NCI-H748 (cell line): ENCODE measurements at regions not wholly inside any gene's neighbourhood (a gene's known extent, or its start where the extent isn't known, plus 50 kb on each side); places are given as distances from the start of the nearest gene placed in this dataset.
"Not testable (repeated sequence)": the region's sequence is repeated elsewhere in the genome, so short reads cannot be mapped to it uniquely, and the experiment has no call there.

Experiments used
- DNase-seq: peaks from one replicate; lab custom pipeline; 2025; ENCODE audit not compliant: unreplicated experiment; lab: John Stamatoyannopoulos, UW

DNA sequence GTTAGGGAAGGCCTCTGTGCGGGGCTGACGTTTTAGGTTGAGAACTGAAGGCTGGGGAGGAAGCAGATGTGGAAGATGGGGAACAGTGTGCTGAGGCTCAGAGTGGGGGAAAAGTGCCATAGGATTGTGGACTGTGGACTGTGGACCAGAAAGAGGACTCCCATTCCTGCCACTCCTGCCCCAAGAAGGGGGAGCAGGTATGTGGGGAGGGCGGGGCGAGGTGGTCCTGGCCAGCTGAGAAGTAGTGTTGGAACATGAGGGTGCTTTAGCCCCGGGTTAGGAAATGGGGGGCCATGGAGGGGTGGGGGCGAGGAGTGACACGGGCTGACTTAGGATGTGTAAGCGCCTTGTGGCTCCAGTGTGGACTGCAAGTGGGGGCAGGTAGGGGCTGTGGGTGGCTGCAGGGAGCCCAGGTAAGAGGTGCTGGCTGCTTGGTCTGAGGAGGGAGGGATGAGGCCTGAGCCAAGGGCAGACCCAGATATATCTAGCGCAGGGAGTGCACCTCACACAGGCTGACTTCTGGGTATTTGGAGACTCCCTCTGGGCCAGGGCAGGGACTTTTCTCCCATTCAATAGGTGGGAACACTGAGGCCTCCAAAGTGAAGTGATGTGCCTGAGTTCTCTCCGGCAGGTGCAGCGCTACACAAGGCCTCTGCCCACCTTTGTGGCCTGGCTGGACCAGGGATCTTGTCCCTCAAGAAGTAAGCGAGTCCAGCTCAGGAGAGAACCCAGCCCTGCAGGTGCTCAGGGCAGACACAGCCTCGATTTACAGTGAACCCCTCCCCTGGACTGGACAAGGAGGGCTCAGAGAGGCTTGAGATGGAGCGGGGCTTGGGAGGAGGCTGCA, 76.6 kb upstream of the TOX2 start:
- DNase-seq, result no peak

- no peak for DNase-seq
Observed at GRCh38 chr20:43836790-43837189, 77.9 kb upstream of the TOX2 start.

DNA sequence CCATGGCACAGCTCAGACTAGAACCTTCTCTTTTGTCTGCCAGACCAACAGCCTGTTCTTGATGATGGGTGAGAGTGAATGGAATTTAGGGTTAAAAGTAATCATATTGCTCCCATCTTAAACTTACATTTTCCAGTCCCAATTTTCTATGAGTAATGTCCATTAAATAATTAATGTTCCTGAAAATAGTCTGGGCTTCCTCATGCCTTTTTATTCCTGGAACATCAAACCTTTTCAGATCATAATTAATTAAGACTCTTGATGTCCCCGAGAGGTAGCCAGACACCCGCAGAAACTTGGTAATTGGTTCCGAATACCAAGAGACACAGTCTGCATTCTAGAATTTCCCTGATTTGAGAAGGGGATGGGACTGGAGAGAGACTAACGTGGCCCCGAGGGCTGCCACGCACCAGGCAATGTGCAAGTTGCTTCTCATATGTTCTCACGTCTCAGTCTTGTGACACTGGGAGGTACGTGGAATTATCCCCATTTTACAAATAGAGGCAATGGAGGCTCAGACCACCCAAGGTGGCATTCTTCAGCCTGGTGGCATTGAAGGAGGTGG, 78.6 kb upstream of the TOX2 start:
- no peak for DNase-seq

DNA sequence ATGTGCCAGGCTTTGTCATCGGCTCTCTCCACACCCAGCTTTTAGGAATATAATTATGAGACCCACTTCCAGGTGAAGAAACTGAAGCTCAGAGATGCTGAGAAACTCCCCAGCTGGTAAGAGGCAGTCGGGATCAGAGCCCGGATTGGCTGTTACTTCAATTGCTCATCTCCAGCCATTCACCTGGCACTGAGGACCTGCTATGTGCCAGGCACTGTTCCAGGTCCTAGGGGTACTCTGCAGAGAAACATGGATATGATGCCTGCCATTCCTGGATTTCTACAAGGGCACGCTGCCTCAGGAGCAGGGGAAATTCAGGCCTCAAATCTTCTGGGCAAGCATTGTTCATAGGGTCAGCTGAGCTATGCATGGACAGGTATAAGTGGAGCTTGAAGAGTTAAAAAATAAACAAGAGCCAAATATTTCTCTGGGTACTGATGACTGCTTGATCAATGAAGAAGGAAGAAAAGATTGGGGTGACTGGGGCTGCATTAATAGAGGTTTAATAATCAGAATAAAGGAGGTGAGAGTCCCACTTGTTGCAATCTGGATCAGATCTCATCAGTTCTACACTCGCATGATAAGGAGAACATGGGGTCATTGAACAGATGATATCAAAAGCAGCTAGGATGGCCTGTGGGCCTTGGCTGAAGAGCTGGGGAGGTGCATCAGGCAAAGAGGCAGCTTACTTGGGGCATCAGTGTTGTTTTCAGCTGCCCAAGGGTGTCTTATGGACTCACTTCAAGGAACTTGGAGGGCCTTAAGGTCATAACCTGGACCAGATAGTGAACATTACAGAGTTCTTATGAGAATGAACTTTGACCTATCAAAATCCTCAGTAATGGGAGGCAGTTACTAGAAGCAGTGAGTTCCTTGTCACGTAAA, 80.9 kb upstream of the TOX2 start:
- no peak for DNase-seq

DNA sequence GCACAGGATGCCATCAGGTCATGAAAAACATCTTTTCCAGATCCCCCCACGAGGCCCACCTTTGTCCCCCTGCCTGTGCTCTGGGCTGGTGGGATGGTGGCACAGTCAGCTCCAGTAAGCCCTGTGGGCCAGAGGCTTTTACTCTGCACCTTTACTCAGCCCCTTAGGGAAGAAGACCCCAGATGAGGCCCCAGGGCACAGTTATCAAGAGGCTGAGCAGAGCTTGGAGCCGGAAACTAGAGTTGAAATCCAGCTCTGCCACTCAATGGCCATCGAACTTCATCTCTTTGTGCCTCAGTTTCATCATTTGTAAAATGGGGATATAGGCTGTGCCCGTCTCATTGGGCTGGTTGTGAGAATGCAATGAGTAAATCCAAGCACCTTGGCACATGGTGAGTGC, 81.7 kb upstream of the TOX2 start:
- no peak for DNase-seq

- DNase-seq, result no peak
Observed at GRCh38 chr20:43832096-43832816, 82.4 kb upstream of the TOX2 start.

GRCh38 chr20:43831481-43832065, 83.1 kb upstream of the TOX2 start:
- no peak for DNase-seq

- no peak for DNase-seq
Observed at GRCh38 chr20:43830883-43831282, 83.8 kb upstream of the TOX2 start.

GRCh38 chr20:43829951-43830690, 84.5 kb upstream of the TOX2 start:
- no peak for DNase-seq

DNA sequence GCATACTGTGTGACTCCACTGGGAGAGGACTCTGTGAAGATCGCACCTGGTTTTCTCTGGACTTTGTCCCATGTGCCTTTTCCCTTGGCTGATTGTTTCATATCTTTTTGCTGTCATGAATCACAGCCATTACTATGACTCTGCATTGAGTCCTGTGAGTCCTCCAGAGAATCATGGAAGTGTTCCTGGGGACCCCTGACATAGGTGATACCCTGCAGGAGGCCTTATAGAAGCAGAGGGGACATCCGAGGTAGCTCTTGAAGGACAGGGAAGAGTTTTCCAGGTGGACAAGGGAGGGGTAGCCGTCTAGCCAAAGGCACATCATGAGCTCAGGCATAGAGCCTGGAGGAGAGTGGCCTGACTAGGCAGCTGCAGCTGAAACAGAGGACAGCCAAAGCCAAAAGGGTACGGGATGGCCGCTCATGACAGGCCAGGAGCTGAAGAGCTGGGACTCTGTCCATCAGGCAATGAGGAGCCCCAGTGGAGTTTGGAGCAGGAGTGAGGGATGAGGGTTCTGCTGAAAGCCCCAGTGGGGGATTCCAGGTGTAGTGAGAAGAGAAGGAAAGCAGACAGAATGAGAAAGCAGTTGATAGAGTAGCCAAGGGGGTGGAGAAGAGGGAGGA, 86.6 kb upstream of the TOX2 start:
- no peak for DNase-seq

DNA sequence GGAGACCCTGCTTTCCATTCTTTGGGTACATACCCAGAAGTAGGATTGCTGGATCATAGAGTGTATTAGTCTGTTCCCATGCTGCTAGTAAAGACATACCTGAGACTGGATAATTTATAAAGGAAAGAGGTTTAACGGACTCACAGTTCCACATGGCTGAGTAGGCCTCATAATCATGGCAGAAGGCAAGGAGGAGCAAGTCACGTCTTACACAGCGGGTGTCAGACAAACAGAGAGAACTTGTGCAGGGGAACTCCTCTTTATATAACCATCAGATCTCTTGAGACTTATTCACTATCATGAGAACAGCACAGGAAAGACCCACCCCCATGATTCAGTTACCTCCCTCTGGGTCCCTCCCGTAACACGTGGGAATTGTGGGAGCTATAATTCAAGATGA, 87.7 kb upstream of the TOX2 start:
- not testable (repeated sequence) for DNase-seq

DNA sequence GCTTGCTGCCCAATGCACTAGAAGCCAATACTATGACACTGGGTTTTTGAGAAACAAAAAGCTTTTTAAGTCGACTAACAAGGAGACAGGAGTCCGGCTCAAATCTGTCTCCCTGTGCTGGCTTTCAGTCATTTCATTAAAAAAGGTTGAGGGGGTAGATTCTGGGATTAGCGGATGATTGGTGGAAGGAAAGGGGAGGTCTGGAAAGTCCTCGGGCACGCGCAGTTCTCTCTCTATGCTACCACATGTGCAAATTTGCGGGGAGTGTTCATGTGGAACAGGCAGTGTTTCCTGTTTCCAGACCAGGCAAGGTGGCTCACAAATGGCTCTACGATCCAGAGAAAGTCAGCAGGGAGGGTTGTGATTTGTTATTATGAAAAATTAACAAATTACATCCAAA, 89.1 kb upstream of the TOX2 start:
- no peak for DNase-seq

DNA sequence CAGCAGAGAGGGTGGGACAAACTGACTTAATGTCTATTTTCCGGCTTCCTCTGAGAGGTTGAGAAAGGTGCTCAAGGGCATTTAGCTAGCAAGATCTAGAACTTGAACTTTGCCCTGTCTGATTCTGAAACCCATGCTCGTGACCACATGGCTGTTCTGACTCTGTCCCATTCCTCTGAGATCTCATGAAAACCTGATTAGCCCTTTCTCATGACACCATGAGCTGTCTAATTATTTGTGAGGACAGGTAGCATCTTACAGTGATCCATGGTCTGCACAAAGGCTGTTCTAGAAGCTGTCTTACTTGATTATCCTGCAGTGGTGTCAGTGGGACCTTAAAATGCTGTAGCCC, 89.6 kb upstream of the TOX2 start:
- no peak for DNase-seq

GRCh38 chr20:43824309-43825050, 90.2 kb upstream of the TOX2 start:
- peak; percentile 88 for DNase-seq

DNA sequence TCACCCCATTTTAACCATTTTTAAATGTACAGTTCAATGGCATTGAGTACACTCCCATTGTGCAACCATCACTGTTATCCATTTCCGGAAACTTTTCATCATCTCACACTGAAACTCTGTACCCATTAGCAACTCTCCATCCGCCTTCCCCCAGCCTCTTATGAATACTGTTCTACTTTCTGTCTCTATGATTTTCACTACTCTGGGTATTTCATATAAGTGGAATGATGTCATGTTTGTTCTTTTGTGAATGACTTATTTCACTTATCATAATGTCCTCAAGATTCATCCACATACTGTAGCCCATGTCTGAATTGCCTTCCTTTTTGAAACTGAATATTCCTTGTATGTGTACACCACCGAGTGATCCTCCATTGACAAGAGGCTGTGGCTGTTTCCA, 92.9 kb upstream of the TOX2 start:
- DNase-seq, result no peak

DNA sequence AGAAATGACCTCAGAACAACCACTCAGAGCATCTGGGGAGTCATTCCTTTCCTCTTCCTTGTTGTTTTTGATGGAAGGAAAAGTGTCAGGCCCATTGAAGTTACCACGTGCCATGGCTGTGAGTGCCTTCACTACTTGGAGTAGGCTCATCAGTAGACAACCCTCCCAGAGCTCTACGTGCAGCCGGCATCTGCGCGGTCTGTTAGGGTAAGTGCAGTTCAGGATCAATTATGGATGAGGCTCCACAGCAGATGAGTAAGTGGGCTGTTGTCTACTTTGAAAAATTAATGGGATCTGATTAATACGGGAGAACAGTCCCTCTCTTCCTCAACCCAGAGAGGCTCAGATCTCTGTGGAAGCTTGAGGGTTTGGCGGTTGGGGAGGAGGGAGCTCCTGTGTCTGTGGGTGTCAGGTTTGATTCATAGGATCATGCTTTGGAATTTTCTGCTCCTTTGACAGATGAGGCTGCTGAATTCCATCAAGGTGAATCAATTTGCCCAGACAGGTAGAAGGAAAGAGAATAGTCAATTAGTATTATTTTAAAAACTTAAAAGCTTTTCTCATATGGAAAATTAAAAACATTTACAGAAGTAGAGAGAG, 93.8 kb upstream of the TOX2 start:
- no peak for DNase-seq

- DNase-seq, result no peak
Observed at GRCh38 chr20:43812216-43812615, 85.4 kb upstream of the GTSF1L start.

DNA sequence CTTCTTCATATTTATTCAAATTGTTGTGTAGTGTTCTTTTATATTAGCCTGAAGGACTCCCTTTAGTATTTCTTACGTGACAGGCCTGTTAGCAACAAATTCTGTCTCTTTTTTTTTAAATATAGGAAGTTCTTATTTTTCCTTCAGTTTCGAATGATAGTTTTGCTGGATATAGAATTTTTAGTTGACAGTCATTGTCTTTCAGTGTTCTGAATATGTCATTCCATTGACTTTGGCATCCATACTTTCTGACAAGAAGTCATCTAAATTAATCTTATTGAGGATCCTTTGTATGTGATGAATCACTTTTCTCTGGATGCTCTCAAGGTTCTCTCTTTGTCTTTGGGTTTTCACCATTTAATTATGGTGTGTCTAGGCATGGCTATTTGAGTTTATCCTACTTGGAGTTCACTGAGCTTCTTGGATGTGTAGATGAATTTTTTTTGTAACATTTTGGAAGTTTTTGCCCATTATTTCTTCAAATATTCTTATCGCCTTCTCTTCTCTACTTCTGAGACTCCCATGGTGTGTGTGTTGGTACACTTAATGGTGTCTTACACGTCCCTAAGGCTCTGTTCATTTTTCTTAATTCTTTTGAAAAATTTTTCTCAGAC, 82.5 kb upstream of the GTSF1L start:
- no peak for DNase-seq
